ENCODE measurements at regions not wholly inside any gene's neighbourhood (a gene's known extent, or its start where the extent isn't known, plus 50 kb on each side); places are given as distances from the start of the nearest gene placed in this dataset.
"Not testable (repeated sequence)": the region's sequence is repeated elsewhere in the genome, so short reads cannot be mapped to it uniquely, and the experiment has no call there.

DNA sequence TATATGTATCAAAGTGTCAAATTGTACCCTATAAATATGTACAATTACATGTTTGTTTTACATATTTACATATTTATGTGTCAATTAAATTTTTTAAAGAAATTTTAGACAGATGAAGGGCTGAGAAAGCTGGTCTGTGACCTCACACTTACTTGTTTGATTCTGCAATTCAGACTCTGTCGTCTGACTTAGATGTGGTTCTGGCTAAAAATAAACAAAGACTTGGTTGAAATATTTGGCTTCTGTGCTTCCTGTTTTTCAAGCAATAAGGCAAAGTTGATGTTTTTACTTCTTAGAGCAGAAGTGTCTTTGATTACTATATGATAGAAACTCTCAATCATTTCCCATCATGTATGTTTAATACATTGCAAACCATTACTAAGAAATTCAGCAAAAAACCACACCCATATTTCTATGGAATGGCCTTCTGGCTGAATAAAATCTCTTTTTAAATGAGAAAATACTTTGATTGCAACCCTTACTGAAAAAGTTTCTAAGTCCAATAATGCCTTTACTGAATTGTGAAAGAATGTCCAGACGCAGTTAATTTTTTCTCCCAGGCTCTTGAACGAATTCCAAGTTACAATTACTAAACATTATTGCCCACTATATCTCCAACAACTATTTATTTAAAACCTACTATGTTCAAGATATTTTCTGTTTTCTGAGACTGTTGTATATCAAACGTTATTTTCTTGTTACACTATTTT is 59.5 kb upstream of the PRKG1 start:
- no peak for DNase-seq
- H3K27ac ChIP-seq (ENCODE audit: insufficient read length, low read depth, low read length), result no peak overlapping the region

GRCh38 chr10:51015390-51015754 is 58.9 kb upstream of the PRKG1 start:
- not testable (repeated sequence) for H3K79me1 ChIP-seq (ENCODE audit: insufficient read depth, low read depth, low read length, poor library complexity, severe bottlenecking); H3K4me1 ChIP-seq (ENCODE audit: insufficient read depth, low read length); H3K27me3 ChIP-seq (ENCODE audit: insufficient read depth, low read length); H2BK12ac ChIP-seq (ENCODE audit: insufficient read length, low read depth, low read length); H3K14ac ChIP-seq (ENCODE audit: insufficient read depth, low read length); H4K20me1 ChIP-seq (ENCODE audit: control insufficient read depth, insufficient read depth, insufficient read length); H2AK5ac ChIP-seq (ENCODE audit: insufficient read length, low read length); H3K23me2 ChIP-seq (ENCODE audit: insufficient read length, low read depth, low read length, poor library complexity, severe bottlenecking); H3K4me1 Mint-ChIP-seq; H3T11ph ChIP-seq (ENCODE audit: low read length); H3K18ac ChIP-seq (ENCODE audit: insufficient read length, low read depth, low read length); H2BK20ac ChIP-seq (ENCODE audit: low read depth, low read length, poor library complexity, severe bottlenecking); H3K9me3 Mint-ChIP-seq; H3K9me3 ChIP-seq (ENCODE audit: control insufficient read depth, low read depth, low read length); H3K27ac ChIP-seq (ENCODE audit: insufficient read length, low read depth, low read length); H3K27ac Mint-ChIP-seq; H2BK15ac ChIP-seq (ENCODE audit: low read depth, low read length); H3K4ac ChIP-seq (ENCODE audit: low read depth, low read length); H3K4me2 ChIP-seq (ENCODE audit: insufficient read depth, insufficient read length, low read length); H4K91ac ChIP-seq (ENCODE audit: insufficient read length, low read depth, low read length); H3K36me3 Mint-ChIP-seq (ENCODE audit: insufficient read depth in 1 of 3, low read depth in 3 of 3); H3K9ac ChIP-seq (ENCODE audit: extremely low read depth, insufficient read length, low read length); H4K8ac ChIP-seq (replicated peaks; ENCODE audit: insufficient read length, low read depth, low read length); H2BK120ac ChIP-seq (ENCODE audit: low read depth, low read length, poor library complexity, severe bottlenecking); H4K5ac ChIP-seq (ENCODE audit: insufficient read length, low read depth, low read length); H3K4me3 Mint-ChIP-seq; H2AFZ ChIP-seq (ENCODE audit: low read length); H3K79me2 ChIP-seq (ENCODE audit: insufficient read depth, low read length); H2BK5ac ChIP-seq (ENCODE audit: insufficient read length, low read length); H3K27me3 Mint-ChIP-seq (ENCODE audit: low read depth); DNase-seq; H3K56ac ChIP-seq (ENCODE audit: insufficient read length, low read depth, low read length); H3K23ac ChIP-seq (ENCODE audit: insufficient read length, low read depth, low read length)

More for the DNA sequence above, 59.5 kb upstream of the PRKG1 start:
- H3K4me1 ChIP-seq (ENCODE audit: insufficient read depth, low read length), result no peaks in the 10 kb centered on the region
- H3K4me3 Mint-ChIP-seq, result no peak overlapping the region
- no peak overlapping the region for H2BK15ac ChIP-seq (ENCODE audit: low read depth, low read length)
- H3K9me3 Mint-ChIP-seq, result peaks cover 0 to 3% of the 10 kb centered on the region in 2 experiments; a peak in 1 of 5 replicates
- no peak overlapping the region for H3K9ac ChIP-seq (ENCODE audit: extremely low read depth, insufficient read length, low read length)
- H3K36me3 Mint-ChIP-seq (ENCODE audit: insufficient read depth in 1 of 3, low read depth in 3 of 3), result peaks cover 0 to 2% (median 0%) of the 10 kb centered on the region in 3 experiments; a peak in 1 of 7 replicates
- no peaks in the 10 kb centered on the region for H3K79me1 ChIP-seq (ENCODE audit: insufficient read depth, low read depth, low read length, poor library complexity, severe bottlenecking)
- no peak overlapping the region for H2AK5ac ChIP-seq (ENCODE audit: insufficient read length, low read length)
- no peak overlapping the region for H2BK12ac ChIP-seq (ENCODE audit: insufficient read length, low read depth, low read length)
- no peak overlapping the region for H3K23ac ChIP-seq (ENCODE audit: insufficient read length, low read depth, low read length)
- WGBS (ENCODE audit: extremely low coverage, insufficient read length, low lambda C conversion rate), result no CpG with 5 or more reads among the region's 4 CpGs
- H3K79me2 ChIP-seq (ENCODE audit: insufficient read depth, low read length), result no peaks in the 10 kb centered on the region
- no peak overlapping the region for H3T11ph ChIP-seq (ENCODE audit: low read length)
- H3K18ac ChIP-seq (ENCODE audit: insufficient read length, low read depth, low read length), result no peak overlapping the region
- no peak overlapping the region for H2BK5ac ChIP-seq (ENCODE audit: insufficient read length, low read length)
- H2AFZ ChIP-seq (ENCODE audit: low read length), result no peak overlapping the region
- no peak overlapping the region for H4K91ac ChIP-seq (ENCODE audit: insufficient read length, low read depth, low read length)
- H3K14ac ChIP-seq (ENCODE audit: insufficient read depth, low read length), result no peak overlapping the region
- 0 out of 2 replicates have a peak, but pooled peaks cover 1% of the 10 kb centered on the region for H3K27me3 Mint-ChIP-seq (ENCODE audit: low read depth)
- H4K8ac ChIP-seq (replicated peaks; ENCODE audit: insufficient read length, low read depth, low read length), result no peak overlapping the region
- no peak overlapping the region for H3K56ac ChIP-seq (ENCODE audit: insufficient read length, low read depth, low read length)
- H2BK20ac ChIP-seq (ENCODE audit: low read depth, low read length, poor library complexity, severe bottlenecking), result no peak overlapping the region
- TF ChIP-seq, protein P1, sequence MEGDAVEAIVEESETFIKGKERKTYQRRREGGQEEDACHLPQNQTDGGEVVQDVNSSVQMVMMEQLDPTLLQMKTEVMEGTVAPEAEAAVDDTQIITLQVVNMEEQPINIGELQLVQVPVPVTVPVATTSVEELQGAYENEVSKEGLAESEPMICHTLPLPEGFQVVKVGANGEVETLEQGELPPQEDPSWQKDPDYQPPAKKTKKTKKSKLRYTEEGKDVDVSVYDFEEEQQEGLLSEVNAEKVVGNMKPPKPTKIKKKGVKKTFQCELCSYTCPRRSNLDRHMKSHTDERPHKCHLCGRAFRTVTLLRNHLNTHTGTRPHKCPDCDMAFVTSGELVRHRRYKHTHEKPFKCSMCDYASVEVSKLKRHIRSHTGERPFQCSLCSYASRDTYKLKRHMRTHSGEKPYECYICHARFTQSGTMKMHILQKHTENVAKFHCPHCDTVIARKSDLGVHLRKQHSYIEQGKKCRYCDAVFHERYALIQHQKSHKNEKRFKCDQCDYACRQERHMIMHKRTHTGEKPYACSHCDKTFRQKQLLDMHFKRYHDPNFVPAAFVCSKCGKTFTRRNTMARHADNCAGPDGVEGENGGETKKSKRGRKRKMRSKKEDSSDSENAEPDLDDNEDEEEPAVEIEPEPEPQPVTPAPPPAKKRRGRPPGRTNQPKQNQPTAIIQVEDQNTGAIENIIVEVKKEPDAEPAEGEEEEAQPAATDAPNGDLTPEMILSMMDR (conservative IDR thresholded peaks at IDR 0.05), result no peak
- no peak overlapping the region for H4K5ac ChIP-seq (ENCODE audit: insufficient read length, low read depth, low read length)
- no peak overlapping the region for H3K4me2 ChIP-seq (ENCODE audit: insufficient read depth, insufficient read length, low read length)
- H3K27ac Mint-ChIP-seq, result no peak overlapping the region
- no peaks in the 10 kb centered on the region for H3K9me3 ChIP-seq (ENCODE audit: control insufficient read depth, low read depth, low read length)
- H3K4me1 Mint-ChIP-seq, result no peaks in the 10 kb centered on the region
- H3K4ac ChIP-seq (ENCODE audit: low read depth, low read length), result no peak overlapping the region
- H4K20me1 ChIP-seq (ENCODE audit: control insufficient read depth, insufficient read depth, insufficient read length), result no peaks in the 10 kb centered on the region
- no peak overlapping the region for H2BK120ac ChIP-seq (ENCODE audit: low read depth, low read length, poor library complexity, severe bottlenecking)
- H3K23me2 ChIP-seq (ENCODE audit: insufficient read length, low read depth, low read length, poor library complexity, severe bottlenecking), result no peaks in the 10 kb centered on the region
- no peaks in the 10 kb centered on the region for H3K27me3 ChIP-seq (ENCODE audit: insufficient read depth, low read length)

All from H9 (cell line).